OCI-LY1 (cell line): ENCODE measurements at regions not wholly inside any gene's neighbourhood (a gene's known extent, or its start where the extent isn't known, plus 50 kb on each side); places are given as distances from the start of the nearest gene placed in this dataset.

Experiments used
- H2AFZ ChIP-seq: fragments of 200-600 bp; sonication (generic), shearing (Covaris generic); 2 replicates; pipeline ENCODE4 v1.6.0; 2014; ENCODE audit warnings: antibody characterized with exemption, mild to moderate bottlenecking, low read length
- H3F3A ChIP-seq: fragments of 200-600 bp; sonication (generic), shearing (Covaris generic); 2 replicates; pipeline ENCODE4 v1.6.0; 2014; ENCODE audit warnings: mild to moderate bottlenecking, antibody characterized with exemption, low read length, moderate library complexity; ENCODE audit not compliant: insufficient read depth
- H3K27ac ChIP-seq: fragments of 200-600 bp; sonication (generic); 2 replicates; pipeline ENCODE4 v1.5.1; 2014; ENCODE audit warnings: low read length, mixed run types, mild to moderate bottlenecking, low read depth; ENCODE audit not compliant: poor library complexity, severe bottlenecking
- H3K27me3 ChIP-seq: fragments of 200-600 bp; sonication (generic); 2 replicates; pipeline ENCODE4 v1.6.0; 2014; ENCODE audit warnings: antibody characterized with exemption, mild to moderate bottlenecking, low read length, moderate library complexity; ENCODE audit not compliant: insufficient read depth
- H3K36me3 ChIP-seq: fragments of 200-600 bp; sonication (generic); 2 replicates; pipeline ENCODE4 v1.6.1; 2014; ENCODE audit warnings: mild to moderate bottlenecking, antibody characterized with exemption, low read length, moderate library complexity, mixed read lengths; ENCODE audit not compliant: insufficient read depth
- H3K4me1 ChIP-seq: fragments of 200-600 bp; sonication (generic); 2 replicates; pipeline ENCODE4 v1.5.1; 2014; ENCODE audit warnings: mild to moderate bottlenecking, low read length, moderate library complexity; ENCODE audit not compliant: insufficient read depth, severe bottlenecking
- H3K4me2 ChIP-seq: fragments of 200-600 bp; sonication (generic), shearing (Covaris generic); 2 replicates; pipeline ENCODE4 v1.6.1; 2014; ENCODE audit warnings: low read length
- H3K4me3 ChIP-seq: fragments of 200-600 bp; sonication (generic); 2 replicates; pipeline ENCODE4 v1.5.1; 2014; ENCODE audit warnings: low read length, low read depth, mild to moderate bottlenecking, mixed read lengths; ENCODE audit not compliant: poor library complexity, severe bottlenecking
- H3K79me2 ChIP-seq: fragments of 200-600 bp; shearing (Covaris generic); 2 replicates; pipeline ENCODE4 v1.6.1; 2016; ENCODE audit warnings: mixed run types, low read length, mixed read lengths; ENCODE audit not compliant: insufficient read depth
- H3K9ac ChIP-seq: fragments of 200-600 bp; sonication (generic), shearing (Covaris generic); 2 replicates; pipeline ENCODE4 v1.6.1; 2014; ENCODE audit warnings: mild to moderate bottlenecking, low read length, mixed read lengths
- H3K9me2 ChIP-seq: fragments of 200-600 bp; sonication (generic), shearing (Covaris generic); 2 replicates; pipeline ENCODE4 v1.6.1; 2014; ENCODE audit warnings: low read depth, mild to moderate bottlenecking, low read length, mixed read lengths
- H3K9me3 ChIP-seq: fragments of 200-600 bp; shearing (Covaris generic); 2 replicates; pipeline ENCODE4 v1.6.1; 2014; ENCODE audit warnings: low read length, mixed read lengths
- H4K20me1 ChIP-seq: fragments of 200-600 bp; sonication (generic), shearing (Covaris generic); 2 replicates; pipeline ENCODE4 v1.6.0; 2016; ENCODE audit warnings: mild to moderate bottlenecking, low read length; ENCODE audit not compliant: insufficient read depth
- CTCF ChIP-seq: fragments of 200-600 bp; sonication (generic), shearing (Covaris generic); IDR thresholded peaks from 2 replicates; pipeline ENCODE4 v1.5.1; 2017; ENCODE audit warnings: mild to moderate bottlenecking, antibody characterized with exemption, low read length, moderate library complexity, mixed read lengths
- EZH2 ChIP-seq: fragments of 200-600 bp; sonication (generic), shearing (Covaris generic); IDR thresholded peaks from 2 replicates; pipeline ENCODE4 v1.8.0; 2017; ENCODE audit warnings: borderline replicate concordance, mixed run types, mild to moderate bottlenecking, antibody characterized with exemption, low read length, moderate library complexity, mixed read lengths

- H3K4me3 ChIP-seq: no peak overlapping the region
- H3K9me3 ChIP-seq: no peaks in the 10 kb centered on the region
- no peak overlapping the region for H3K9ac ChIP-seq
- no peaks in the 10 kb centered on the region for H3K79me2 ChIP-seq
- H4K20me1 ChIP-seq: no peaks in the 10 kb centered on the region
- H3K36me3 ChIP-seq: no peaks in the 10 kb centered on the region
- no peak overlapping the region for H3K4me2 ChIP-seq
- no peaks in the 10 kb centered on the region for H3F3A ChIP-seq
- H3K9me2 ChIP-seq: no peaks in the 10 kb centered on the region
- TF ChIP-seq CTCF (no peak), EZH2 (no peak)
- no peak overlapping the region for H2AFZ ChIP-seq
- H3K4me1 ChIP-seq: no peaks in the 10 kb centered on the region
- no peaks in the 10 kb centered on the region for H3K27me3 ChIP-seq
- no peak overlapping the region for H3K27ac ChIP-seq
Measured at GRCh38 chr18:51862051-51862715, 477.8 kb upstream of the DCC start.

GRCh38 chr18:51864219-51864965, 475.6 kb upstream of the DCC start:
- no peaks in the 10 kb centered on the region for H4K20me1 ChIP-seq
- H3K79me2 ChIP-seq: no peaks in the 10 kb centered on the region
- H3K4me3 ChIP-seq: no peak overlapping the region
- H3K9me3 ChIP-seq: no peaks in the 10 kb centered on the region
- no peak overlapping the region for H2AFZ ChIP-seq
- H3K27me3 ChIP-seq: no peaks in the 10 kb centered on the region
- H3F3A ChIP-seq: no peaks in the 10 kb centered on the region
- H3K4me2 ChIP-seq: no peak overlapping the region
- H3K4me1 ChIP-seq: no peaks in the 10 kb centered on the region
- H3K36me3 ChIP-seq: no peaks in the 10 kb centered on the region
- TF ChIP-seq CTCF (no peak), EZH2 (no peak)
- H3K9ac ChIP-seq: no peak overlapping the region
- no peak overlapping the region for H3K27ac ChIP-seq
- no peaks in the 10 kb centered on the region for H3K9me2 ChIP-seq

GRCh38 chr18:51865538-51865937, 474.5 kb upstream of the DCC start:
- no peak overlapping the region for H2AFZ ChIP-seq
- TF ChIP-seq EZH2: no peak
- TF ChIP-seq CTCF: no peak
- H3K9me2 ChIP-seq: no peaks in the 10 kb centered on the region
- H3K79me2 ChIP-seq: no peaks in the 10 kb centered on the region
- no peak overlapping the region for H3K4me2 ChIP-seq
- H3K9ac ChIP-seq: no peak overlapping the region
- no peaks in the 10 kb centered on the region for H3K36me3 ChIP-seq
- H3K9me3 ChIP-seq: no peaks in the 10 kb centered on the region
- H3K27ac ChIP-seq: no peak overlapping the region
- no peak overlapping the region for H3K4me3 ChIP-seq
- H3K4me1 ChIP-seq: no peaks in the 10 kb centered on the region
- H4K20me1 ChIP-seq: no peaks in the 10 kb centered on the region
- H3K27me3 ChIP-seq: no peaks in the 10 kb centered on the region
- H3F3A ChIP-seq: no peaks in the 10 kb centered on the region
